Gastroesophageal sphincter (tissue), 4 donors: ENCODE measurements at regions not wholly inside any gene's neighbourhood (a gene's known extent, or its start where the extent isn't known, plus 50 kb on each side); places are given as distances from the start of the nearest gene placed in this dataset.

Source experiments
- ATAC-seq: fragments of 150-250 bp; one replicate; pipeline ENCODE4 v1.9.1; 2016; ENCODE audit warnings: mild to moderate bottlenecking, moderate library complexity
- H3K27ac ChIP-seq, 4 donors: fragments of 200-600 bp; sonication (generic) in 3 of 4; 1 replicate in 3 of 4; 2 replicates in 1 of 4; pipeline ENCODE4 v1.5.1; 2016 to 2019
- H3K27me3 ChIP-seq: fragments of 200-600 bp; sonication (generic); one replicate; pipeline ENCODE4 v1.5.1; 2019
- H3K36me3 ChIP-seq, 2 donors: fragments of 200-600 bp; sonication (generic); one replicate each; pipeline ENCODE4 v1.5.1; 2019; ENCODE audit warnings: control low read depth in 1 of 2
- H3K4me1 ChIP-seq, 3 donors: fragments of 200-600 bp; sonication (generic); 1 replicate in 2 of 3; 2 replicates in 1 of 3; pipeline ENCODE4 v1.5.1; 2016 to 2019; ENCODE audit warnings: control low read depth in 2 of 3
- H3K4me3 ChIP-seq, 2 donors: fragments of 200-600 bp; sonication (generic); one replicate each; pipeline ENCODE4 v1.5.1; 2019; ENCODE audit warnings: mild to moderate bottlenecking in 1 of 2, moderate library complexity in 1 of 2
- H3K9me3 ChIP-seq, 3 donors: fragments of 200-600 bp; sonication (generic); one replicate each; pipeline ENCODE4 v1.5.1; 2017 to 2019; ENCODE audit warnings: control low read depth in 2 of 3
- CTCF ChIP-seq, 4 experiments: fragments of 200-600 bp in 2 of 4; fragments of 450-650 bp in 2 of 4; sonication (generic) in 1 of 4; IDR thresholded peaks; one replicate each; pipeline ENCODE4 v1.5.1; 2017 to 2019; ENCODE audit warnings: antibody characterized with exemption in 4 of 4, mild to moderate bottlenecking in 2 of 4, moderate library complexity in 2 of 4
- EP300 ChIP-seq: sonication (generic); formaldehyde crosslinking; IDR thresholded peaks from one replicate; pipeline ENCODE4 v1.6.1; 2017; ENCODE audit warnings: antibody characterized with exemption, mild to moderate bottlenecking
- POLR2A ChIP-seq, 2 donors: fragments of 450-650 bp; IDR thresholded peaks; one replicate each; pipeline ENCODE4 v1.6.1; 2017; ENCODE audit warnings: antibody characterized with exemption in 2 of 2, mild to moderate bottlenecking in 2 of 2, moderate library complexity in 1 of 2
- POLR2AphosphoS5 ChIP-seq: sonication (generic); formaldehyde crosslinking; IDR thresholded peaks from one replicate; pipeline ENCODE4 v1.6.1; 2017; ENCODE audit warnings: antibody characterized with exemption
- WGBS, 2 donors: methylation state at CpG; one replicate each; pipeline ENCODE4 v1.1.5; 2018; ENCODE audit warnings: low coverage in 1 of 2; 5-methylcytosine and 5-hydroxymethylcytosine counted together

- H3K4me1 ChIP-seq, result no peaks in the 10 kb centered on the region
- WGBS, 2 donors, result 88 to 91% methylated on average over 3 to 4 of the region's 4 CpGs
- ATAC-seq, result no peak
- H3K27me3 ChIP-seq, result peaks cover 5% of the 10 kb centered on the region
- no peaks in the 10 kb centered on the region for H3K9me3 ChIP-seq
- H3K36me3 ChIP-seq, result no peaks in the 10 kb centered on the region
- H3K4me3 ChIP-seq, result no peak overlapping the region
- no peak for TF ChIP-seq CTCF (IDR thresholded peaks at IDR 0.05)
- no peak for TF ChIP-seq POLR2AphosphoS5
- TF ChIP-seq EP300, result no peak
- TF ChIP-seq POLR2A (IDR thresholded peaks at IDR 0.05), result no peak
- H3K27ac ChIP-seq, result no peak overlapping the region
Observed at GRCh38 chr1:163443863-163444262, 122.1 kb downstream of the NUF2 start.

GRCh38 chr1:163444665-163445064 is 122.9 kb downstream of the NUF2 start:
- Histone ChIP-seq H3K36me3 (no peaks in the 10 kb centered on the region), H3K27me3 (no peaks in the 10 kb centered on the region), H3K9me3 (no peaks in the 10 kb centered on the region), H3K27ac (no peak overlapping the region), H3K4me3 (no peak overlapping the region), H3K4me1 (no peaks in the 10 kb centered on the region)
- ATAC-seq, result no peak
- TF ChIP-seq EP300 (no peak), POLR2A (IDR thresholded peaks at IDR 0.05) (no peak), CTCF (IDR thresholded peaks at IDR 0.05) (no peak), POLR2AphosphoS5 (no peak)
- 51 to 67% methylated on average over 2 of the region's 2 CpGs for WGBS, 2 donors

- Histone ChIP-seq H3K27ac (no peak overlapping the region), H3K27me3 (no peaks in the 10 kb centered on the region), H3K4me3 (no peak overlapping the region), H3K36me3 (no peaks in the 10 kb centered on the region), H3K9me3 (no peaks in the 10 kb centered on the region), H3K4me1 (no peaks in the 10 kb centered on the region)
- TF ChIP-seq EP300, result no peak
- TF ChIP-seq POLR2A (IDR thresholded peaks at IDR 0.05), result no peak
- no peak for TF ChIP-seq POLR2AphosphoS5
- TF ChIP-seq CTCF (IDR thresholded peaks at IDR 0.05), result no peak
- no peak for ATAC-seq
Observed at GRCh38 chr1:163450986-163451385, 129.2 kb downstream of the NUF2 start.

GRCh38 chr1:163459539-163459938 is 137.8 kb downstream of the NUF2 start:
- 79 to 83% methylated on average over 4 of the region's 4 CpGs for WGBS, 2 donors
- Histone ChIP-seq H3K27me3 (no peaks in the 10 kb centered on the region), H3K4me1 (no peaks in the 10 kb centered on the region), H3K4me3 (no peak overlapping the region), H3K27ac (no peak overlapping the region), H3K9me3 (no peaks in the 10 kb centered on the region), H3K36me3 (no peaks in the 10 kb centered on the region)
- no peak for ATAC-seq
- TF ChIP-seq CTCF (IDR thresholded peaks at IDR 0.05) (no peak), EP300 (no peak), POLR2AphosphoS5 (no peak), POLR2A (IDR thresholded peaks at IDR 0.05) (no peak)

- Histone ChIP-seq H3K4me3 (no peak overlapping the region), H3K9me3 (no peaks in the 10 kb centered on the region), H3K4me1 (peaks cover 0 to 4% (median 0%) of the 10 kb centered on the region in 3 donors), H3K27ac (no peak overlapping the region), H3K27me3 (no peaks in the 10 kb centered on the region), H3K36me3 (no peaks in the 10 kb centered on the region)
- WGBS, 2 donors, result 93 to 100% methylated on average over 1 of the region's 1 CpG
- TF ChIP-seq POLR2AphosphoS5 (no peak), POLR2A (IDR thresholded peaks at IDR 0.05) (no peak), CTCF (IDR thresholded peaks at IDR 0.05) (no peak), EP300 (no peak)
- ATAC-seq, result no peak
Observed at GRCh38 chr1:163467289-163467688, 145.5 kb downstream of the NUF2 start.
